Ascending aorta (tissue), 2 donors: ENCODE measurements at regions not wholly inside any gene's neighbourhood (a gene's known extent, or its start where the extent isn't known, plus 50 kb on each side); places are given as distances from the start of the nearest gene placed in this dataset.

ENCODE experiments used
- DNase-seq, 2 donors: peaks; one replicate each; pipeline ENCODE4 v3.0.0-alpha.2; 2019; ENCODE audit warnings: low spot score in 2 of 2
- H3K27ac ChIP-seq, 2 donors: fragments of 200-600 bp; sonication (generic); one replicate each; pipeline ENCODE4 v1.5.1; 2016 to 2017; ENCODE audit warnings: mild to moderate bottlenecking in 1 of 2
- H3K27me3 ChIP-seq: fragments of 200-600 bp; sonication (generic); one replicate; pipeline ENCODE4 v1.5.1; 2017
- H3K36me3 ChIP-seq, 2 donors: fragments of 200-600 bp; sonication (generic); one replicate each; pipeline ENCODE4 v1.5.1; 2016
- H3K4me1 ChIP-seq, 2 donors: fragments of 200-600 bp; sonication (generic); one replicate each; pipeline ENCODE4 v1.5.1; 2016 to 2017; ENCODE audit warnings: mild to moderate bottlenecking in 1 of 2
- H3K4me3 ChIP-seq, 2 donors: fragments of 200-600 bp; sonication (generic); one replicate each; pipeline ENCODE4 v1.5.1; 2016 to 2017; ENCODE audit warnings: mild to moderate bottlenecking in 1 of 2
- H3K9me3 ChIP-seq, 2 donors: fragments of 200-600 bp; sonication (generic); one replicate each; pipeline ENCODE4 v1.5.1; 2016
- intact Hi-C: fragments of 100-400 bp; cut with DNase I; formaldehyde crosslinking; loops from one replicate; pipeline ENCODE4 v1.15.1; 2023
- TF ChIP-seq, protein P1 (sequence below), 3 experiments: fragments of 200-600 bp in 2 of 3; fragments of 450-650 bp in 1 of 3; sonication (generic) in 2 of 3; IDR thresholded peaks; one replicate each; pipeline ENCODE4 v1.5.1; 2016 to 2019; ENCODE audit warnings: antibody characterized with exemption in 3 of 3, mild to moderate bottlenecking in 1 of 3, moderate library complexity in 1 of 3

DNA sequence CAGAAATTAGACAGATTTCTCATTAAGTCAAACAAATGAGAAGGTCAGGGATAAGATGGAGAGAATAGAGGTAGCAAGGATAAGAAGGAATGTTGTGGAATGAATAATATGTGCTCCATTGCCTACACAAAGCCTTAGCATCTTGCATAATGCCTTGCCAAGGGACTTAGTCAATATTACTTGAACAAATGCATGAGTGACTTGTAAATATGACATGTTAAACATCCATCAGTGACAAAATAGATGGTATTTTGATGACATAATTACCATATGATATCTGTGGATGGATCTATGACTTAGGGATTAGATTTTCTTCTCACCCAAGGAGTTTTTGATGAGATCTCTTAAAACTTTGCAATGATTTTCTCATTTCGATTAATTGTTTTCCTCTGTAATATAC, 194.1 kb upstream of the RASSF8 start:
- H3K27ac ChIP-seq, result no peak overlapping the region
- no peak overlapping the region for H3K4me3 ChIP-seq
- TF ChIP-seq, protein P1, sequence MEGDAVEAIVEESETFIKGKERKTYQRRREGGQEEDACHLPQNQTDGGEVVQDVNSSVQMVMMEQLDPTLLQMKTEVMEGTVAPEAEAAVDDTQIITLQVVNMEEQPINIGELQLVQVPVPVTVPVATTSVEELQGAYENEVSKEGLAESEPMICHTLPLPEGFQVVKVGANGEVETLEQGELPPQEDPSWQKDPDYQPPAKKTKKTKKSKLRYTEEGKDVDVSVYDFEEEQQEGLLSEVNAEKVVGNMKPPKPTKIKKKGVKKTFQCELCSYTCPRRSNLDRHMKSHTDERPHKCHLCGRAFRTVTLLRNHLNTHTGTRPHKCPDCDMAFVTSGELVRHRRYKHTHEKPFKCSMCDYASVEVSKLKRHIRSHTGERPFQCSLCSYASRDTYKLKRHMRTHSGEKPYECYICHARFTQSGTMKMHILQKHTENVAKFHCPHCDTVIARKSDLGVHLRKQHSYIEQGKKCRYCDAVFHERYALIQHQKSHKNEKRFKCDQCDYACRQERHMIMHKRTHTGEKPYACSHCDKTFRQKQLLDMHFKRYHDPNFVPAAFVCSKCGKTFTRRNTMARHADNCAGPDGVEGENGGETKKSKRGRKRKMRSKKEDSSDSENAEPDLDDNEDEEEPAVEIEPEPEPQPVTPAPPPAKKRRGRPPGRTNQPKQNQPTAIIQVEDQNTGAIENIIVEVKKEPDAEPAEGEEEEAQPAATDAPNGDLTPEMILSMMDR (IDR thresholded peaks at IDR 0.05), result no peak

GRCh38 chr12:25764892-25765291, 193.6 kb upstream of the RASSF8 start:
- H3K4me3 ChIP-seq, result no peak overlapping the region
- no peak overlapping the region for H3K27ac ChIP-seq
- no peak for DNase-seq
- H3K27me3 ChIP-seq, result no peaks in the 10 kb centered on the region
- no peaks in the 10 kb centered on the region for H3K36me3 ChIP-seq
- TF ChIP-seq, protein P1 (IDR thresholded peaks at IDR 0.05), result no peak
- no peaks in the 10 kb centered on the region for H3K9me3 ChIP-seq
- no peaks in the 10 kb centered on the region for H3K4me1 ChIP-seq
- intact Hi-C loops, result no loop called here

More for the DNA sequence above, 194.1 kb upstream of the RASSF8 start:
- Histone ChIP-seq H3K9me3 (no peaks in the 10 kb centered on the region), H3K27me3 (no peaks in the 10 kb centered on the region), H3K4me1 (no peaks in the 10 kb centered on the region), H3K36me3 (no peaks in the 10 kb centered on the region)
- no peak for DNase-seq
- intact Hi-C loops, result no loop called here

- intact Hi-C loops, result no loop called here
These were observed 190.9 kb upstream of the RASSF8 start for GRCh38 chr12:25767606-25768005.

DNA sequence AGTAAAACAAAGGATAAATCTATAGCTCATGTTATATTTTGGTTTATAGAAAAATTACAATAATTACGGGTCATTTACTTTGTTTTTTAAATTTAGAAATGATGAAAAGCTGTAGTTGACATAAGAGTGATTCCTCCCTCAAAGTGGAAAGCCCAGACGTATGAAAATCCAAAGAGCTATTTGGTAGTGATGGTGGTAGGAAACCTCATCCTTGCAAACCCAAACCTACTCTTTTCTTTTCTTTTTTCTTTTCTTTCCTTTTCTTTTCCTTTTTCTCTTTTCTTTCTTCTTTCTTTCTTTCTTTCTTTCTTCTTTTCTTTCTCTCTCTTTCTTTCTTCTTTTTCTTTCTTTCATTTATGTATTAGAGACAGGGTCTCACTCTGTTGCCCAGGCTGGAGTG, 190.3 kb upstream of the RASSF8 start:
- TF ChIP-seq, protein P1 (IDR thresholded peaks at IDR 0.05), result no peak
- Histone ChIP-seq H3K9me3 (no peaks in the 10 kb centered on the region), H3K36me3 (no peaks in the 10 kb centered on the region), H3K4me1 (no peaks in the 10 kb centered on the region), H3K27ac (no peak overlapping the region), H3K27me3 (no peaks in the 10 kb centered on the region), H3K4me3 (no peak overlapping the region)
- intact Hi-C loops, result no loop called here
- no peak for DNase-seq

More at GRCh38 chr12:25767606-25768005, 190.9 kb upstream of the RASSF8 start:
- Histone ChIP-seq H3K36me3 (no peaks in the 10 kb centered on the region), H3K27ac (no peak overlapping the region), H3K4me3 (no peak overlapping the region), H3K4me1 (no peaks in the 10 kb centered on the region), H3K27me3 (no peaks in the 10 kb centered on the region), H3K9me3 (no peaks in the 10 kb centered on the region)
- TF ChIP-seq, protein P1 (IDR thresholded peaks at IDR 0.05), result no peak
- DNase-seq, result no peak

GRCh38 chr12:25769082-25769945, 189.2 kb upstream of the RASSF8 start:
- intact Hi-C loops, result no loop called here

More at GRCh38 chr12:25769082-25769945, 189.2 kb upstream of the RASSF8 start:
- no peak overlapping the region for H3K27ac ChIP-seq
- no peaks in the 10 kb centered on the region for H3K36me3 ChIP-seq
- no peaks in the 10 kb centered on the region for H3K27me3 ChIP-seq
- H3K9me3 ChIP-seq, result no peaks in the 10 kb centered on the region
- H3K4me1 ChIP-seq, result no peaks in the 10 kb centered on the region
- H3K4me3 ChIP-seq, result no peak overlapping the region
- DNase-seq, result no peak
- TF ChIP-seq, protein P1 (IDR thresholded peaks at IDR 0.05), result no peak
